ENCODE measurements at regions not wholly inside any gene's neighbourhood (a gene's known extent, or its start where the extent isn't known, plus 50 kb on each side); places are given as distances from the start of the nearest gene placed in this dataset.

GRCh38 chr13:39926345-39926744, 270.9 kb downstream of the COG6 start:
- FAIRE-seq = no peak
- in situ Hi-C loops (cut with MboI) = no loop called here
- CTCF ChIA-PET = no interaction called here
- TF ChIP-seq WRNIP1 (IDR thresholded peaks at IDR 0.05; ENCODE audit: borderline replicate concordance, low read depth, low read length) = no peak
- TF ChIP-seq SKIL (IDR thresholded peaks at IDR 0.05; ENCODE audit: low read depth, poor library complexity, severe bottlenecking) = no peak
- TF ChIP-seq TCF12 (IDR thresholded peaks at IDR 0.05; ENCODE audit: low read depth, low read length) = no peak
- no peak for TF ChIP-seq GABPA (IDR thresholded peaks at IDR 0.05; ENCODE audit: low read depth)
- no peak for TF ChIP-seq YBX1 (IDR thresholded peaks at IDR 0.05)
- no peak for TF ChIP-seq IKZF1 (conservative IDR thresholded peaks at IDR 0.05)
- TF ChIP-seq HDAC6 (IDR thresholded peaks at IDR 0.05; ENCODE audit: unreplicated experiment) = no peak
- no peak for TF ChIP-seq MYC (IDR thresholded peaks at IDR 0.05; ENCODE audit: insufficient read depth, insufficient read length, insufficient replicate concordance, low read length, severe bottlenecking)
- no peak for TF ChIP-seq TCF7 (IDR thresholded peaks at IDR 0.05; ENCODE audit: borderline replicate concordance)
- no peak for TF ChIP-seq REST (IDR thresholded peaks at IDR 0.05; ENCODE audit: low read depth, low read length)
- TF ChIP-seq LARP7 (IDR thresholded peaks at IDR 0.05) = no peak
- TF ChIP-seq CHD4 (IDR thresholded peaks at IDR 0.05) = no peak
- no peak for TF ChIP-seq FOXM1 (IDR thresholded peaks at IDR 0.05; ENCODE audit: low read depth, low read length)
- TF ChIP-seq IRF5 (IDR thresholded peaks at IDR 0.05; ENCODE audit: borderline replicate concordance) = no peak
- TF ChIP-seq SREBF1 (IDR thresholded peaks at IDR 0.05; ENCODE audit: low read length) = no peak
- no peak for TF ChIP-seq GATAD2B (conservative IDR thresholded peaks at IDR 0.05; ENCODE audit: low read depth)
- no peak for TF ChIP-seq SPI1 (IDR thresholded peaks at IDR 0.05; ENCODE audit: borderline replicate concordance, insufficient read depth, low read depth, low read length)
- no peak for TF ChIP-seq SP1 (IDR thresholded peaks at IDR 0.05; ENCODE audit: low read depth, low read length)

More at GRCh38 chr13:39926345-39926744, 270.9 kb downstream of the COG6 start:
- Histone ChIP-seq H3K27ac (ENCODE audit: control insufficient read depth, insufficient read depth) (no peak overlapping the region), H4K20me1 (ENCODE audit: control insufficient read depth, insufficient read depth) (no peaks in the 10 kb centered on the region), H3K36me3 (ENCODE audit: control insufficient read depth in 2 of 2, insufficient read depth in 2 of 2, low read length in 1 of 2) (no peaks in the 10 kb centered on the region), H3K9ac (ENCODE audit: control insufficient read depth, insufficient read depth, low read length) (no peak overlapping the region), H3K27me3 (replicated peaks in 1 of 2; ENCODE audit: control insufficient read depth in 2 of 2, insufficient read depth in 2 of 2, low read length in 1 of 2) (no peaks in the 10 kb centered on the region; a peak in 1 of 4 replicates), H3K4me1 (ENCODE audit: control insufficient read depth, insufficient read depth, low read length) (no peaks in the 10 kb centered on the region), H3K4me3 (no peak overlapping the region), H2AFZ (ENCODE audit: control insufficient read depth, low read depth, low read length) (no peak overlapping the region), H3K79me2 (ENCODE audit: control insufficient read depth, insufficient read depth, low read length) (no peaks in the 10 kb centered on the region), H3K9me3 (replicated peaks; ENCODE audit: control insufficient read depth, insufficient read depth, low read length) (no peaks in the 10 kb centered on the region; the same call in 2 of the 3 replicates), H3K4me2 (ENCODE audit: control insufficient read depth, insufficient read depth) (no peak overlapping the region)
- DNase-seq (ENCODE audit: low read depth, low spot score) (no peak), ATAC-seq (no peak)
- intact Hi-C loops (cut with micrococcal nuclease; ENCODE audit: unreplicated experiment) = no loop called here
- ChIA-PET RAD21 (ENCODE audit: unreplicated experiment) (no interaction called here), SMC1A (ENCODE audit: uncharacterized antibody, unreplicated experiment) (no interaction called here), POLR2A (no interaction called here)
- BruUV-seq (replicated peaks) = no TSS peak
- 45% methylated on average over 1 of the region's 1 CpG for WGBS (ENCODE audit: insufficient coverage, insufficient replicate concordance, low lambda C conversion rate, missing lambda C conversion rate)
